ENCODE measurements at regions not wholly inside any gene's neighbourhood (a gene's known extent, or its start where the extent isn't known, plus 50 kb on each side); places are given as distances from the start of the nearest gene placed in this dataset.

GRCh38 chr13:67935626-67936025 is 705.5 kb upstream of the PCDH9 start:
- CTCF ChIA-PET = no interaction called here
- H3K36me3 ChIP-seq (ENCODE audit: insufficient read depth, low read length, poor library complexity, severe bottlenecking) = no peaks in the 10 kb centered on the region
- no peak overlapping the region for H3K4me3 ChIP-seq (ENCODE audit: low read depth, low read length, poor library complexity, severe bottlenecking)
- no peaks in the 10 kb centered on the region for H3K9me3 ChIP-seq (ENCODE audit: low read depth, low read length, poor library complexity, severe bottlenecking)
- no peak overlapping the region for H3K27ac ChIP-seq (ENCODE audit: low read depth, low read length, poor library complexity, severe bottlenecking)
- H3K27me3 ChIP-seq (replicated peaks; ENCODE audit: insufficient read depth, low read depth, low read length, poor library complexity) = no peaks in the 10 kb centered on the region
- intact Hi-C loops (cut with micrococcal nuclease; ENCODE audit: unreplicated experiment) = no loop called here
- peak; percentile 26 for DNase-seq (ENCODE audit: low spot score)
- no TSS peak for BruUV-seq (replicated peaks)
- no peaks in the 10 kb centered on the region for H3K4me1 ChIP-seq (ENCODE audit: insufficient read depth, low read length, poor library complexity, severe bottlenecking)
- TF ChIP-seq CTCF (conservative IDR thresholded peaks at IDR 0.05; ENCODE audit: low read depth, low read length) = no peak
- no peak for TF ChIP-seq EZH2 (IDR thresholded peaks at IDR 0.05; ENCODE audit: borderline replicate concordance, low read depth, low read length, poor library complexity, severe bottlenecking)
- POLR2A ChIA-PET (ENCODE audit: low non-redundant PET) = no interaction called here

DNA sequence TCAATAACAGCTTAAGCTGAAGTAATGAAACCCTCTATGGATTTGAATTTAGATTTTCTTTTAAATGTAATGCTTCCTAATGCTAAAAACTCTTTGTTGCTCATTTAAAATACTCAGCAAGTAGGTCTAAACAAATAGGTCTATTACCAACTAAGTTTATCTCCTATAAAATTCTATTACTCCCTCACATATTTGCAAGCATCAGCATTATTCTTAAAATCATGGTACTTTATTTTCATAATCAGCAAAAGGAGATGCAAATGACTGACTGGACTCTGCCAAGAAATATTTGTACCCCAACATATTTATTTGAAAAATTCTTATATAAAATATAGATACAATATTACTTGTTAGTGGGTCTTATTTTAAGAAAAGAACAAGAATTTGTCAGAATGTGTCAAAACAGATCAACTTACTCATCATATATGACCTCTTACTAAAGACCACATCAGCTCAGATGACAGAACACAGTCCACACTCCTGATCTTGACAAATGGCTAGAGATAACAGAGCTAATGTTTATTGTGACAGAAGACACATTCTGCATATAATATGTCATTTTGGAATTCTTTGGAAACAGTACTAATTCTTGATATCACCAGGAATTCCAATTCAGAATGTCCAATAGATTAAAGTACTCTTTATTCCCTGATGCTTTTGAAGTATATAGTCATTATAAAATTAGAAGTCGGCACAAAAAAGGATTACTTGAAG is 704.6 kb upstream of the PCDH9 start:
- DNase-seq (ENCODE audit: low spot score) = no peak
- H3K27ac ChIP-seq (ENCODE audit: low read depth, low read length, poor library complexity, severe bottlenecking) = no peak overlapping the region
- H3K27me3 ChIP-seq (replicated peaks; ENCODE audit: insufficient read depth, low read depth, low read length, poor library complexity) = no peaks in the 10 kb centered on the region
- BruUV-seq (replicated peaks) = no TSS peak
- CTCF ChIA-PET = no interaction called here
- H3K9me3 ChIP-seq (ENCODE audit: low read depth, low read length, poor library complexity, severe bottlenecking) = no peaks in the 10 kb centered on the region
- POLR2A ChIA-PET (ENCODE audit: low non-redundant PET) = no interaction called here
- no peaks in the 10 kb centered on the region for H3K36me3 ChIP-seq (ENCODE audit: insufficient read depth, low read length, poor library complexity, severe bottlenecking)
- intact Hi-C loops (cut with micrococcal nuclease; ENCODE audit: unreplicated experiment) = no loop called here
- H3K4me3 ChIP-seq (ENCODE audit: low read depth, low read length, poor library complexity, severe bottlenecking) = no peak overlapping the region
- TF ChIP-seq EZH2 (IDR thresholded peaks at IDR 0.05; ENCODE audit: borderline replicate concordance, low read depth, low read length, poor library complexity, severe bottlenecking) = no peak
- no peak for TF ChIP-seq CTCF (conservative IDR thresholded peaks at IDR 0.05; ENCODE audit: low read depth, low read length)
- H3K4me1 ChIP-seq (ENCODE audit: insufficient read depth, low read length, poor library complexity, severe bottlenecking) = no peaks in the 10 kb centered on the region

DNA sequence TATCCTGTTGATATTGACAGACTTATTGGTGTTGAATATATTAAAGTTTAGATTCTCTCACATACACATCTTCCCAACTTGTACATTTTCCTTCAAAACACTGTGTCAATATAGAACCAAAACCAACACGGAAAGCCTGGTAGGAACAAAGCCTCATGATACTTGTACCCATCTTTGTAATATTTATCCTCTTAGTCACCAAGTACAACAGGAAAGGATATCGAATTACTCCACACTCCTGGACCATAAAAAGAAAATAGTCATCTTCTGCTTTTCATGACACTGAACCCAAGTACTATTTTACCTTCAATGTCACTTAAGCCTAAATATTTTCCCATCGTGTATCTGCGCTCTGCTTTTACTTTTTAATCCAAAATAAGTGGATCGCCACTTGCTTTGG is 702.9 kb upstream of the PCDH9 start:
- ChIA-PET POLR2A (ENCODE audit: low non-redundant PET) (no interaction called here), CTCF (no interaction called here)
- no peaks in the 10 kb centered on the region for H3K4me1 ChIP-seq (ENCODE audit: insufficient read depth, low read length, poor library complexity, severe bottlenecking)
- H3K9me3 ChIP-seq (ENCODE audit: low read depth, low read length, poor library complexity, severe bottlenecking) = no peaks in the 10 kb centered on the region
- no peaks in the 10 kb centered on the region for H3K27me3 ChIP-seq (replicated peaks; ENCODE audit: insufficient read depth, low read depth, low read length, poor library complexity)
- H3K27ac ChIP-seq (ENCODE audit: low read depth, low read length, poor library complexity, severe bottlenecking) = no peak overlapping the region
- intact Hi-C loops (cut with micrococcal nuclease; ENCODE audit: unreplicated experiment) = no loop called here
- DNase-seq (ENCODE audit: low spot score) = no peak
- TF ChIP-seq EZH2 (IDR thresholded peaks at IDR 0.05; ENCODE audit: borderline replicate concordance, low read depth, low read length, poor library complexity, severe bottlenecking) (no peak), CTCF (conservative IDR thresholded peaks at IDR 0.05; ENCODE audit: low read depth, low read length) (no peak)
- BruUV-seq (replicated peaks) = no TSS peak
- no peaks in the 10 kb centered on the region for H3K36me3 ChIP-seq (ENCODE audit: insufficient read depth, low read length, poor library complexity, severe bottlenecking)
- H3K4me3 ChIP-seq (ENCODE audit: low read depth, low read length, poor library complexity, severe bottlenecking) = no peak overlapping the region

Data from A673 (cell line).